Gastroesophageal sphincter (tissue), 4 donors: ENCODE measurements at regions not wholly inside any gene's neighbourhood (a gene's known extent, or its start where the extent isn't known, plus 50 kb on each side); places are given as distances from the start of the nearest gene placed in this dataset.
"Not testable (repeated sequence)": the region's sequence is repeated elsewhere in the genome, so short reads cannot be mapped to it uniquely, and the experiment has no call there.

ENCODE experiments used
- ATAC-seq: fragments of 150-250 bp; one replicate; pipeline ENCODE4 v1.9.1; 2016; ENCODE audit warnings: mild to moderate bottlenecking, moderate library complexity
- H3K27ac ChIP-seq, 4 donors: fragments of 200-600 bp; sonication (generic) in 3 of 4; 1 replicate in 3 of 4; 2 replicates in 1 of 4; pipeline ENCODE4 v1.5.1; 2016 to 2019
- H3K27me3 ChIP-seq: fragments of 200-600 bp; sonication (generic); one replicate; pipeline ENCODE4 v1.5.1; 2019
- H3K36me3 ChIP-seq, 2 donors: fragments of 200-600 bp; sonication (generic); one replicate each; pipeline ENCODE4 v1.5.1; 2019; ENCODE audit warnings: control low read depth in 1 of 2
- H3K4me1 ChIP-seq, 3 donors: fragments of 200-600 bp; sonication (generic); 1 replicate in 2 of 3; 2 replicates in 1 of 3; pipeline ENCODE4 v1.5.1; 2016 to 2019; ENCODE audit warnings: control low read depth in 2 of 3
- H3K4me3 ChIP-seq, 2 donors: fragments of 200-600 bp; sonication (generic); one replicate each; pipeline ENCODE4 v1.5.1; 2019; ENCODE audit warnings: mild to moderate bottlenecking in 1 of 2, moderate library complexity in 1 of 2
- H3K9me3 ChIP-seq, 3 donors: fragments of 200-600 bp; sonication (generic); one replicate each; pipeline ENCODE4 v1.5.1; 2017 to 2019; ENCODE audit warnings: control low read depth in 2 of 3
- EP300 ChIP-seq: sonication (generic); formaldehyde crosslinking; IDR thresholded peaks from one replicate; pipeline ENCODE4 v1.6.1; 2017; ENCODE audit warnings: antibody characterized with exemption, mild to moderate bottlenecking
- POLR2A ChIP-seq, 2 donors: fragments of 450-650 bp; IDR thresholded peaks; one replicate each; pipeline ENCODE4 v1.6.1; 2017; ENCODE audit warnings: antibody characterized with exemption in 2 of 2, mild to moderate bottlenecking in 2 of 2, moderate library complexity in 1 of 2
- POLR2AphosphoS5 ChIP-seq: sonication (generic); formaldehyde crosslinking; IDR thresholded peaks from one replicate; pipeline ENCODE4 v1.6.1; 2017; ENCODE audit warnings: antibody characterized with exemption
- WGBS, 2 donors: methylation state at CpG; one replicate each; pipeline ENCODE4 v1.1.5; 2018; ENCODE audit warnings: low coverage in 1 of 2; 5-methylcytosine and 5-hydroxymethylcytosine counted together
- TF ChIP-seq, protein P1 (sequence below), 4 experiments: fragments of 200-600 bp in 2 of 4; fragments of 450-650 bp in 2 of 4; sonication (generic) in 1 of 4; IDR thresholded peaks; one replicate each; pipeline ENCODE4 v1.5.1; 2017 to 2019; ENCODE audit warnings: antibody characterized with exemption in 4 of 4, mild to moderate bottlenecking in 2 of 4, moderate library complexity in 2 of 4

- H3K27me3 ChIP-seq, result no peaks in the 10 kb centered on the region
- 50 to 62% methylated on average over 2 to 3 of the region's 4 CpGs for WGBS, 2 donors
- no peaks in the 10 kb centered on the region for H3K36me3 ChIP-seq
- no peak for ATAC-seq
- no peak overlapping the region for H3K27ac ChIP-seq
- H3K4me1 ChIP-seq, result no peaks in the 10 kb centered on the region
- H3K4me3 ChIP-seq, result no peak overlapping the region
- TF ChIP-seq, protein P1, sequence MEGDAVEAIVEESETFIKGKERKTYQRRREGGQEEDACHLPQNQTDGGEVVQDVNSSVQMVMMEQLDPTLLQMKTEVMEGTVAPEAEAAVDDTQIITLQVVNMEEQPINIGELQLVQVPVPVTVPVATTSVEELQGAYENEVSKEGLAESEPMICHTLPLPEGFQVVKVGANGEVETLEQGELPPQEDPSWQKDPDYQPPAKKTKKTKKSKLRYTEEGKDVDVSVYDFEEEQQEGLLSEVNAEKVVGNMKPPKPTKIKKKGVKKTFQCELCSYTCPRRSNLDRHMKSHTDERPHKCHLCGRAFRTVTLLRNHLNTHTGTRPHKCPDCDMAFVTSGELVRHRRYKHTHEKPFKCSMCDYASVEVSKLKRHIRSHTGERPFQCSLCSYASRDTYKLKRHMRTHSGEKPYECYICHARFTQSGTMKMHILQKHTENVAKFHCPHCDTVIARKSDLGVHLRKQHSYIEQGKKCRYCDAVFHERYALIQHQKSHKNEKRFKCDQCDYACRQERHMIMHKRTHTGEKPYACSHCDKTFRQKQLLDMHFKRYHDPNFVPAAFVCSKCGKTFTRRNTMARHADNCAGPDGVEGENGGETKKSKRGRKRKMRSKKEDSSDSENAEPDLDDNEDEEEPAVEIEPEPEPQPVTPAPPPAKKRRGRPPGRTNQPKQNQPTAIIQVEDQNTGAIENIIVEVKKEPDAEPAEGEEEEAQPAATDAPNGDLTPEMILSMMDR (IDR thresholded peaks at IDR 0.05), result no peak
- no peak for TF ChIP-seq POLR2A (IDR thresholded peaks at IDR 0.05)
- TF ChIP-seq EP300, result no peak
- no peak for TF ChIP-seq POLR2AphosphoS5
- peaks cover 0 to 29% (median 0%) of the 10 kb centered on the region in 3 donors for H3K9me3 ChIP-seq
Observed at GRCh38 chr1:223045164-223045957, 97.7 kb downstream of the TLR5 start.

GRCh38 chr1:223046011-223046410, 97.0 kb downstream of the TLR5 start:
- ATAC-seq, result no peak
- no peak overlapping the region for H3K4me3 ChIP-seq
- peaks cover 0 to 29% (median 0%) of the 10 kb centered on the region in 3 donors for H3K9me3 ChIP-seq
- H3K36me3 ChIP-seq, result no peaks in the 10 kb centered on the region
- 100% methylated on average over 2 of the region's 2 CpGs for WGBS, 2 donors
- no peaks in the 10 kb centered on the region for H3K4me1 ChIP-seq
- H3K27me3 ChIP-seq, result no peaks in the 10 kb centered on the region
- no peak for TF ChIP-seq POLR2A (IDR thresholded peaks at IDR 0.05)
- TF ChIP-seq POLR2AphosphoS5, result no peak
- no peak for TF ChIP-seq EP300
- TF ChIP-seq, protein P1 (IDR thresholded peaks at IDR 0.05), result no peak
- H3K27ac ChIP-seq, result no peak overlapping the region

DNA sequence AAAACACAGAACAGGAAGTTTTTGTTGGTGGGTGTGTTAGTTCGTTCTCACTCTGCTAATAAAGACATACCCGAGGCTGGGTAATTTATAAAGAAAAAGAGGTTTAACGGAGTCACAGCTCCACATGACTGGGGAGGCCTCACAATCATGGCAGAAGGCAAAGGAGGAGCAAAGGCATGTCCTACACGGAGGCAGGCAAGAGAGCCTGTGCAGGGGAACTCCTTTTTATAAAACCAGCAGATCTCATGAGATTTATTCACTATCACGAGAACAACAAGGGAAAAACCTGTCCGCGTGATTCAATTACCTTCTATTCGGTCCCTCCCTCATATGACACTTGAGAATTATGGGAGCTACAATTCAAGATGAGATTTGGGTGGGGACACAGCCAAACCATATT, 96.6 kb downstream of the TLR5 start:
- not testable (repeated sequence) for ATAC-seq, H3K27me3 ChIP-seq, H3K4me1 ChIP-seq, H3K4me3 ChIP-seq, H3K27ac ChIP-seq, H3K36me3 ChIP-seq
- 89 to 92% methylated on average over 7 to 8 of the region's 8 CpGs for WGBS, 2 donors
- peaks cover 0 to 29% (median 0%) of the 10 kb centered on the region in 3 donors for H3K9me3 ChIP-seq

GRCh38 chr1:223048026-223048425, 95.0 kb downstream of the TLR5 start:
- Histone ChIP-seq H3K9me3 (peaks cover 0 to 29% (median 0%) of the 10 kb centered on the region in 3 donors), H3K27ac (no peak overlapping the region), H3K27me3 (no peaks in the 10 kb centered on the region), H3K4me3 (no peak overlapping the region), H3K4me1 (no peaks in the 10 kb centered on the region), H3K36me3 (no peaks in the 10 kb centered on the region)
- no peak for ATAC-seq
- TF ChIP-seq POLR2AphosphoS5 (no peak), EP300 (no peak), POLR2A (IDR thresholded peaks at IDR 0.05) (no peak)
- TF ChIP-seq, protein P1 (IDR thresholded peaks at IDR 0.05), result no peak
- 93% methylated on average over 2 of the region's 2 CpGs; no CpG with 5 or more reads in 1 of the 2 donors for WGBS, 2 donors

GRCh38 chr1:223052462-223052861, 90.6 kb downstream of the TLR5 start:
- H3K4me1 ChIP-seq, result no peaks in the 10 kb centered on the region
- no peak overlapping the region for H3K4me3 ChIP-seq
- H3K27ac ChIP-seq, result no peak overlapping the region
- ATAC-seq, result no peak
- TF ChIP-seq POLR2AphosphoS5 (no peak), EP300 (no peak), POLR2A (IDR thresholded peaks at IDR 0.05) (no peak)
- TF ChIP-seq, protein P1 (IDR thresholded peaks at IDR 0.05), result no peak
- no peaks in the 10 kb centered on the region for H3K36me3 ChIP-seq
- H3K27me3 ChIP-seq, result no peaks in the 10 kb centered on the region
- H3K9me3 ChIP-seq, result peaks cover 0 to under 1% (median 0%) of the 10 kb centered on the region in 3 donors
- WGBS, 2 donors, result 52 to 83% methylated on average over 2 to 5 of the region's 9 CpGs
